Stimulated activated memory B cell treated with anti-CD40 and anti-IgM and Interleukin-4, amounts not matched to agents 10 μg/mL and 1 μg/mL and 100 μg/mL, for 72 hours (primary cell): ENCODE measurements at regions not wholly inside any gene's neighbourhood (a gene's known extent, or its start where the extent isn't known, plus 50 kb on each side); places are given as distances from the start of the nearest gene placed in this dataset.

Experiments
- ATAC-seq: fragments of 150-1000 bp; cut with Tn5 transposase; 2 replicates; pipeline ENCODE4 v1.10.0; 2021
- H3K27ac Mint-ChIP-seq: one replicate; pipeline ENCODE4 v1.8.0; 2022; ENCODE audit warnings: mild to moderate bottlenecking, mixed read lengths
- H3K27me3 Mint-ChIP-seq: one replicate; pipeline ENCODE4 v1.8.0; 2022; ENCODE audit warnings: mixed read lengths
- H3K36me3 Mint-ChIP-seq: one replicate; pipeline ENCODE4 v1.8.0; 2022; ENCODE audit warnings: mixed read lengths
- H3K4me1 Mint-ChIP-seq: one replicate; pipeline ENCODE4 v1.8.0; 2022; ENCODE audit warnings: mixed read lengths
- H3K4me3 Mint-ChIP-seq: one replicate; pipeline ENCODE4 v1.8.0; 2022; ENCODE audit warnings: mild to moderate bottlenecking, moderate library complexity, mixed read lengths
- H3K9me3 Mint-ChIP-seq: one replicate; pipeline ENCODE4 v1.8.0; 2022; ENCODE audit warnings: mixed read lengths

- H3K4me3 Mint-ChIP-seq = no peak overlapping the region
- H3K27me3 Mint-ChIP-seq = no peaks in the 10 kb centered on the region
- no peaks in the 10 kb centered on the region for H3K4me1 Mint-ChIP-seq
- ATAC-seq = no peak
- no peaks in the 10 kb centered on the region for H3K36me3 Mint-ChIP-seq
- peaks cover 2% of the 10 kb centered on the region for H3K9me3 Mint-ChIP-seq
- no peak overlapping the region for H3K27ac Mint-ChIP-seq
Measured at GRCh38 chr5:98416541-98416940, 356.9 kb upstream of the RGMB start.

- H3K27ac Mint-ChIP-seq = no peak overlapping the region
- no peaks in the 10 kb centered on the region for H3K36me3 Mint-ChIP-seq
- H3K27me3 Mint-ChIP-seq = no peaks in the 10 kb centered on the region
- H3K4me1 Mint-ChIP-seq = no peaks in the 10 kb centered on the region
- H3K4me3 Mint-ChIP-seq = no peak overlapping the region
- peaks cover 2% of the 10 kb centered on the region for H3K9me3 Mint-ChIP-seq
- ATAC-seq = no peak
Measured at GRCh38 chr5:98419825-98420224, 353.6 kb upstream of the RGMB start.

- no peak for ATAC-seq
- no peaks in the 10 kb centered on the region for H3K4me1 Mint-ChIP-seq
- H3K36me3 Mint-ChIP-seq = no peaks in the 10 kb centered on the region
- H3K4me3 Mint-ChIP-seq = no peak overlapping the region
- no peaks in the 10 kb centered on the region for H3K9me3 Mint-ChIP-seq
- no peak overlapping the region for H3K27ac Mint-ChIP-seq
- H3K27me3 Mint-ChIP-seq = no peaks in the 10 kb centered on the region
Measured at GRCh38 chr5:98424681-98425450, 348.6 kb upstream of the RGMB start.

- H3K36me3 Mint-ChIP-seq = no peaks in the 10 kb centered on the region
- no peak for ATAC-seq
- H3K27me3 Mint-ChIP-seq = no peaks in the 10 kb centered on the region
- H3K4me3 Mint-ChIP-seq = no peak overlapping the region
- H3K4me1 Mint-ChIP-seq = no peaks in the 10 kb centered on the region
- no peak overlapping the region for H3K27ac Mint-ChIP-seq
- H3K9me3 Mint-ChIP-seq = no peaks in the 10 kb centered on the region
Measured at GRCh38 chr5:98425640-98426039, 347.8 kb upstream of the RGMB start.

DNA sequence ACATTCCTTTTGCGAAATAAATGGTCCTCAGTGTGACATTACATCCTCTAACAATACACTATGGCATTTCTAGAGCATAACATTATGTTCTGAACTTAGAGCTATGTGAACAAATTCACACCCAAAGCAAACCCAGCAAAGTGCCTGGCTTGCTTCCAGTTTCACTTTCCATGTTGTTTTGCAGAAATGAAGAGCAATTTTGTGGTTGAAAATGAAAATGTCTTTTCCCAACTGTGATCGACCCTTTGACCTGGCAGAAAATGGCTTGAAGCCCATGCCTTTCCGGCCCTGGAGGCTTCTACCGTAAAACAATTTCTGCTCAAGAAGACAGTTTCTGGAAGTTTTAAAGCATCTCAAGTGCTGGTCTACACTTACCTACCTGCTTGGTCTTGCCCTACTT, 344.7 kb upstream of the RGMB start:
- H3K4me1 Mint-ChIP-seq = no peaks in the 10 kb centered on the region
- H3K4me3 Mint-ChIP-seq = no peak overlapping the region
- H3K36me3 Mint-ChIP-seq = no peaks in the 10 kb centered on the region
- no peak overlapping the region for H3K27ac Mint-ChIP-seq
- no peaks in the 10 kb centered on the region for H3K9me3 Mint-ChIP-seq
- no peak for ATAC-seq
- H3K27me3 Mint-ChIP-seq = no peaks in the 10 kb centered on the region

GRCh38 chr5:98432378-98432777, 341.1 kb upstream of the RGMB start:
- Mint-ChIP-seq H3K4me3 (no peak overlapping the region), H3K4me1 (no peaks in the 10 kb centered on the region), H3K27ac (no peak overlapping the region), H3K36me3 (no peaks in the 10 kb centered on the region), H3K27me3 (no peaks in the 10 kb centered on the region), H3K9me3 (no peaks in the 10 kb centered on the region)
- no peak for ATAC-seq

GRCh38 chr5:98433022-98433421, 340.4 kb upstream of the RGMB start:
- Mint-ChIP-seq H3K4me1 (no peaks in the 10 kb centered on the region), H3K36me3 (no peaks in the 10 kb centered on the region), H3K27me3 (no peaks in the 10 kb centered on the region), H3K27ac (no peak overlapping the region), H3K9me3 (no peaks in the 10 kb centered on the region), H3K4me3 (no peak overlapping the region)
- ATAC-seq = no peak

DNA sequence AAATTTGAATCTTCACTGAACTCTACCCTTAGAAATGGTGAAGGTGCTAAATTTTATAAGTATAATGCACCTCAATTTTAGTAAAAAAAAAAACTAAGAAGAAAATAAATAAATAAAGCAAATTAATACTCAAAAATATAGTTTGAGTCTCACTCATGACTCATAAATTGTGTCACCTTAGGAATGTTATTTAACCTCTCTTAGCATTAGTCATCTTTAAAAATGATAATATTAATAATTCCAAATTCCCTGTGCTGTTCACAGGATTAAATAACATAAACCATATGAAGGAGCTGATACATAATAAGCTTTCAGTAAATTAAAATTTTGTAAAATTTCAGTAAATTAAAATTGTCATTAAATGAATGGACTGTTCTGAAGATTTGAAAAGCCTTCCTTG, 339.8 kb upstream of the RGMB start:
- Mint-ChIP-seq H3K4me1 (no peaks in the 10 kb centered on the region), H3K36me3 (no peaks in the 10 kb centered on the region), H3K27ac (no peak overlapping the region), H3K9me3 (no peaks in the 10 kb centered on the region), H3K4me3 (no peak overlapping the region), H3K27me3 (no peaks in the 10 kb centered on the region)
- ATAC-seq = no peak

DNA sequence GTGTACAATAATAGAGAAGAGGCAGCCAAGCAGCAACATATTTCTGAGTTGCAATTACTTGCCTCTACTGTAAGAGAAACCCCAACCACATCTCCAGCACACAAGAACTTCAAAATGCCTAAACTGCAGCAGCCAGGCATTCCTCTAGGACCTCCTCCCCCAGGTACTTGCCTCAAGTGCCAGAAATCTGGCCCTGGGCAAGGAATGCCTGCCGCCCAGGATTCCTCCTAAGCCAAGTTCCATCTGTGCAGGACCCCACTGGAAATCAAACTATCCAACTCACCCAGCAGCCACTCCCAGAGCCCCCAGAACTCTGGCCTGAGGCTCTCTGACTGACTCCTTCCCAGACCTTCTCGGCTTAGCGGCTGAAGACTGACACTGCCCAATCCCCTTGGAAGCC, 336.8 kb upstream of the RGMB start:
- no peak for ATAC-seq
- H3K27me3 Mint-ChIP-seq = no peaks in the 10 kb centered on the region
- peaks cover 6% of the 10 kb centered on the region for H3K9me3 Mint-ChIP-seq
- H3K4me3 Mint-ChIP-seq = no peak overlapping the region
- no peak overlapping the region for H3K27ac Mint-ChIP-seq
- no peaks in the 10 kb centered on the region for H3K36me3 Mint-ChIP-seq
- H3K4me1 Mint-ChIP-seq = no peaks in the 10 kb centered on the region

- no peaks in the 10 kb centered on the region for H3K4me1 Mint-ChIP-seq
- no peak for ATAC-seq
- no peak overlapping the region for H3K27ac Mint-ChIP-seq
- no peak overlapping the region for H3K4me3 Mint-ChIP-seq
- peaks cover 19% of the 10 kb centered on the region for H3K9me3 Mint-ChIP-seq
- peaks cover 9% of the 10 kb centered on the region for H3K27me3 Mint-ChIP-seq
- H3K36me3 Mint-ChIP-seq = no peaks in the 10 kb centered on the region
Measured at GRCh38 chr5:98442448-98442847, 331.0 kb upstream of the RGMB start.

- ATAC-seq = no peak
- Mint-ChIP-seq H3K4me3 (no peak overlapping the region), H3K27me3 (peaks cover 9% of the 10 kb centered on the region), H3K9me3 (peaks cover 19% of the 10 kb centered on the region), H3K36me3 (no peaks in the 10 kb centered on the region), H3K27ac (no peak overlapping the region), H3K4me1 (no peaks in the 10 kb centered on the region)
Measured at GRCh38 chr5:98443881-98444280, 329.6 kb upstream of the RGMB start.

DNA sequence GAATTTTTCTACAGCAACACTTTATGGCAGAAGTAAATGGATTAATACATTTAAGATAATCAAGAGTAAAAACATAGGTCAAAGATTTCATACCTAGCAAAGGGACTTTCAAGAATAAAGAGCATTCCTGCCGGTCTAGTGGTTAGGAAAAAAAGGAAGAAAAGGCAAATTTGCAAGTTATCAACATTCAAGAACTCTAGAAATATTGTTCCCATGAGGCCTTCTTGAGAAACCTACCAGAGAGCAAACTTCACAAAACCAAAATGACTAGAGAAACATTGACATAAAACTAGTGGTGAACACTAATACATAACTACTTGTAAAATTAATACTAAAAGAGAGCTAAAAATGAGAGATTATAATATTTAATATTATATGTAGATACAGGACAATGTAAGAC, 320.2 kb upstream of the RGMB start:
- Mint-ChIP-seq H3K36me3 (no peaks in the 10 kb centered on the region), H3K27me3 (no peaks in the 10 kb centered on the region), H3K4me3 (no peak overlapping the region), H3K4me1 (no peaks in the 10 kb centered on the region), H3K9me3 (no peaks in the 10 kb centered on the region), H3K27ac (no peak overlapping the region)
- ATAC-seq = no peak

GRCh38 chr5:98454407-98454806, 319.1 kb upstream of the RGMB start:
- Mint-ChIP-seq H3K27ac (no peak overlapping the region), H3K4me1 (no peaks in the 10 kb centered on the region), H3K36me3 (no peaks in the 10 kb centered on the region), H3K9me3 (peaks cover 2% of the 10 kb centered on the region), H3K4me3 (no peak overlapping the region), H3K27me3 (no peaks in the 10 kb centered on the region)
- ATAC-seq = no peak

DNA sequence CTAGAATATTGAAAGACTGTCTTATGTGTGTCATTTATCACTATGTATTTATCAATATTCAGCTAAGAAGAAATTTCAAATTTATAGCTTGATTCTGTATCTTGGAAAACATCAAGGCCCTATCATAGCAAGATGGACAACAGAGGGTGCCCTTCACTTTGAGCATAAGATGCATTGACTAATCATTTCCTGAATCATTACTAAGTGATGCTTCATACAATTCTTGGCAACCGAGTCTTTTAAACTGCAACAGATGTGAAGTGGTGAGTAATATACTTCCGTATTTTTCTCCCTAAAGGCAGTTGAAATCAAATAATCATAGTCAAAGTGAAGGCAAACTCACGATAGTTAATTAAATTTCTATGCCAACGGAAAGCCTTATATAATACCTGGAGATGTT, 318.6 kb upstream of the RGMB start:
- Mint-ChIP-seq H3K4me1 (no peaks in the 10 kb centered on the region), H3K27me3 (no peaks in the 10 kb centered on the region), H3K4me3 (no peak overlapping the region), H3K9me3 (peaks cover 2% of the 10 kb centered on the region), H3K36me3 (no peaks in the 10 kb centered on the region), H3K27ac (no peak overlapping the region)
- no peak for ATAC-seq

DNA sequence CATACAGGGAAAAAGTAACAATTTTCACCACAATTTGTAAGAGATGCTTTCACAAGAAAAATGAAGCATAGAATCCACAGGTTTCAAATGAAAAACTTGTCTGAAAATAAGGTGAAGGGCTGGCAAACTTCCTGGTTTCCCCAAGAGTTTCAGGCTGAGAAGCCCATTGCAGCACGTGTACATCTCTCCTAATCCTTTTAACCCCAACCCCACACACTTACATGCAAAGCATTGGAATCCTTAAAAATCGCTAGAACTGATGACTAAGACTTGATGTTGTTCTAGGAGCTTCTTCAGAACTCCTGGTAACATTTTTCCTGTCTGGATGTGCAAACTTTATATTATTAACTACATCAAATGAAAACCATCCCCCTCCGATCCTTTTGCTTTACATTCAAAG, 317.8 kb upstream of the RGMB start:
- Mint-ChIP-seq H3K27ac (no peak overlapping the region), H3K9me3 (peaks cover 2% of the 10 kb centered on the region), H3K4me1 (no peaks in the 10 kb centered on the region), H3K36me3 (no peaks in the 10 kb centered on the region), H3K27me3 (no peaks in the 10 kb centered on the region), H3K4me3 (no peak overlapping the region)
- no peak for ATAC-seq

GRCh38 chr5:98458004-98458403, 315.5 kb upstream of the RGMB start:
- H3K27ac Mint-ChIP-seq = no peak overlapping the region
- no peak for ATAC-seq
- no peak overlapping the region for H3K4me3 Mint-ChIP-seq
- peaks cover 2% of the 10 kb centered on the region for H3K9me3 Mint-ChIP-seq
- H3K36me3 Mint-ChIP-seq = no peaks in the 10 kb centered on the region
- H3K27me3 Mint-ChIP-seq = no peaks in the 10 kb centered on the region
- no peaks in the 10 kb centered on the region for H3K4me1 Mint-ChIP-seq

DNA sequence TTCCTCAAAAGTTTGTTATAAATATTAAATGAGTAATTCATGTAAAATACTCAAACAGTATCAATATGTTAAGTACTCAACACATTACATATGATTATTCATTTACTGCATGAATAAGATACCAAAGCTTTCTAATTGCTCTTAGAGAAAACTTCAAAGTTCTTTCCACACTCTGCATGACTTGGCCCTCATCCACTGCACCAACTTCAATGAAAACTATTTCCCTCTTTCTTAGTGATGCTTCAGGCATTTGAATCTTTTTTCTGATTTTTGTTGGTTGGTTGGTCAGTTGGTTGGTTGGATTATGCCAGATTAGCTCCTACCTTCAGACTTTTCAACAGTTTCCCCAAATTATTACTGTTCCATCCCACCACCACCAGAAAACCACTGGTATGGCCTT, 314.7 kb upstream of the RGMB start:
- ATAC-seq = no peak
- no peak overlapping the region for H3K27ac Mint-ChIP-seq
- H3K27me3 Mint-ChIP-seq = no peaks in the 10 kb centered on the region
- no peaks in the 10 kb centered on the region for H3K4me1 Mint-ChIP-seq
- H3K4me3 Mint-ChIP-seq = no peak overlapping the region
- H3K36me3 Mint-ChIP-seq = no peaks in the 10 kb centered on the region
- peaks cover 4% of the 10 kb centered on the region for H3K9me3 Mint-ChIP-seq
